ENCODE measurements at regions not wholly inside any gene's neighbourhood (a gene's known extent, or its start where the extent isn't known, plus 50 kb on each side); places are given as distances from the start of the nearest gene placed in this dataset.

- Mint-ChIP-seq H3K27me3 (ENCODE audit: low read depth) (no peaks in the 10 kb centered on the region), H3K27ac (ENCODE audit: unreplicated experiment) (no peak overlapping the region), H3K4me1 (peaks cover 2% of the 10 kb centered on the region), H3K4me3 (no peak overlapping the region), H3K36me3 (ENCODE audit: low read depth) (no peaks in the 10 kb centered on the region), H3K9me3 (peaks cover 5% of the 10 kb centered on the region)
- no peak for DNase-seq (ENCODE audit: low read depth, low spot score)
- no peak for TF ChIP-seq CTCF (conservative IDR thresholded peaks at IDR 0.05)
Measured at GRCh38 chr16:54822492-54822891, 108.2 kb upstream of the IRX5 start.

GRCh38 chr16:54821731-54822130 is 108.9 kb upstream of the IRX5 start:
- peaks cover 5% of the 10 kb centered on the region for H3K4me1 Mint-ChIP-seq
- peaks cover 5% of the 10 kb centered on the region for H3K9me3 Mint-ChIP-seq
- H3K36me3 Mint-ChIP-seq (ENCODE audit: low read depth), result no peaks in the 10 kb centered on the region
- H3K27ac Mint-ChIP-seq (ENCODE audit: unreplicated experiment), result no peak overlapping the region
- H3K4me3 Mint-ChIP-seq, result no peak overlapping the region
- no peaks in the 10 kb centered on the region for H3K27me3 Mint-ChIP-seq (ENCODE audit: low read depth)
- DNase-seq (ENCODE audit: low read depth, low spot score), result no peak
- no peak for TF ChIP-seq CTCF (conservative IDR thresholded peaks at IDR 0.05)

GRCh38 chr16:54817940-54818574 is 112.6 kb upstream of the IRX5 start:
- no peak overlapping the region for H3K27ac Mint-ChIP-seq (ENCODE audit: unreplicated experiment)

GRCh38 chr16:54817432-54817831 is 113.2 kb upstream of the IRX5 start:
- Mint-ChIP-seq H3K36me3 (ENCODE audit: low read depth) (no peaks in the 10 kb centered on the region), H3K27me3 (ENCODE audit: low read depth) (no peaks in the 10 kb centered on the region), H3K4me1 (peaks cover 5% of the 10 kb centered on the region), H3K4me3 (no peak overlapping the region), H3K9me3 (peaks cover 3% of the 10 kb centered on the region), H3K27ac (ENCODE audit: unreplicated experiment) (no peak overlapping the region)
- DNase-seq (ENCODE audit: low read depth, low spot score), result no peak
- peak; percentile 55 for TF ChIP-seq CTCF (conservative IDR thresholded peaks at IDR 0.05)

More at GRCh38 chr16:54817940-54818574, 112.6 kb upstream of the IRX5 start:
- no peak for TF ChIP-seq CTCF (conservative IDR thresholded peaks at IDR 0.05)
- DNase-seq (ENCODE audit: low read depth, low spot score), result no peak
- H3K4me3 Mint-ChIP-seq, result no peak overlapping the region
- H3K4me1 Mint-ChIP-seq, result peaks cover 5% of the 10 kb centered on the region
- no peaks in the 10 kb centered on the region for H3K36me3 Mint-ChIP-seq (ENCODE audit: low read depth)
- no peaks in the 10 kb centered on the region for H3K27me3 Mint-ChIP-seq (ENCODE audit: low read depth)
- peaks cover 3% of the 10 kb centered on the region for H3K9me3 Mint-ChIP-seq

GRCh38 chr16:54816471-54816870 is 114.2 kb upstream of the IRX5 start:
- no peak for TF ChIP-seq CTCF (conservative IDR thresholded peaks at IDR 0.05)
- no peaks in the 10 kb centered on the region for H3K36me3 Mint-ChIP-seq (ENCODE audit: low read depth)
- DNase-seq (ENCODE audit: low read depth, low spot score), result no peak
- H3K27ac Mint-ChIP-seq (ENCODE audit: unreplicated experiment), result no peak overlapping the region
- H3K27me3 Mint-ChIP-seq (ENCODE audit: low read depth), result no peaks in the 10 kb centered on the region
- H3K9me3 Mint-ChIP-seq, result peaks cover 3% of the 10 kb centered on the region
- H3K4me3 Mint-ChIP-seq, result no peak overlapping the region
- peaks cover 5% of the 10 kb centered on the region for H3K4me1 Mint-ChIP-seq

Data from neural crest cell (in vitro differentiated cells).